ENCODE measurements at regions not wholly inside any gene's neighbourhood (a gene's known extent, or its start where the extent isn't known, plus 50 kb on each side); places are given as distances from the start of the nearest gene placed in this dataset.

GRCh38 chr3:40996382-40996781 lies 202.9 kb upstream of the CTNNB1 start:
- no peak for DNase-seq (ENCODE audit: low spot score)

DNA sequence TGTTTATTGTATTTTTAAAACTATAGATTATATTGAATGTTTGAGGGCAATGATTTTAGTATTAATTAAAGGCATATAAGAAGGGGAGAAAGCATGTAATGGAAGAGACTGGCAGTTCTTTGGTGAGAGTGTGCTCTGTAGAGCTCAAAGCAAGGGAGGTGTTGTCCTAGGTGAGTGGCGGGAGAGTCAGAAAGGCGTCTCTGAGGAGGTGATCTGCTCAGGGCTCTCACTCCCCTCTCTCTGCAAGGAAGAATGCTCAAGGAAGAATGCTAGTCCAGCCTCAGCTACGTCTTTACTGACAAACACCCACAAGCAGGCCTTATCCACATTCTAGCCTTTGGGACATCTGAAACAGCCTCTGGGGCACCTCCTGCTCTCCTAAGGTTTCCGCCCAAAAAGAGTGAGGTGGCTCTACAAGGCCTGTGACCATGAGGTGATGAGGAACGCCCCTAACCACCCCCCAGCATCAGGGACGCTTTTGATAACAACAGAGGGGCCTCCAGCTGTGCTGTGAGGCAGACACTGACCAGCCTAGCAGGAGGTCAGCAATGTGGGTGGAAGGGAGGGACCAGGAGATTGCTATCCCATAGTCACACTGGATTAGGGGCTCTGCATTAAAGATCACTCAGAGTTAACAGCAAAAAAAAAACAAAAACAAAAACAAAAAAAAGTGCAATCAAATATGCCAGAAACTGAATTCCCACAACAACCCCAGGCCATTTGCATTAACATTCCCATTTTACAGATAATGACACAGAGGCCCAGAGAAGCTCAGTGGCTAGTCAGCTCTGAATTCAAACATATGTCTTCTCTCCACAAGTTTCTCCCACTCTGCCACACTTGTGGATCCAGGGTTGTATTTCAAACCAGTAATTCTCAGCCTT lies 202.2 kb upstream of the CTNNB1 start:
- no peak for DNase-seq (ENCODE audit: low spot score)

DNA sequence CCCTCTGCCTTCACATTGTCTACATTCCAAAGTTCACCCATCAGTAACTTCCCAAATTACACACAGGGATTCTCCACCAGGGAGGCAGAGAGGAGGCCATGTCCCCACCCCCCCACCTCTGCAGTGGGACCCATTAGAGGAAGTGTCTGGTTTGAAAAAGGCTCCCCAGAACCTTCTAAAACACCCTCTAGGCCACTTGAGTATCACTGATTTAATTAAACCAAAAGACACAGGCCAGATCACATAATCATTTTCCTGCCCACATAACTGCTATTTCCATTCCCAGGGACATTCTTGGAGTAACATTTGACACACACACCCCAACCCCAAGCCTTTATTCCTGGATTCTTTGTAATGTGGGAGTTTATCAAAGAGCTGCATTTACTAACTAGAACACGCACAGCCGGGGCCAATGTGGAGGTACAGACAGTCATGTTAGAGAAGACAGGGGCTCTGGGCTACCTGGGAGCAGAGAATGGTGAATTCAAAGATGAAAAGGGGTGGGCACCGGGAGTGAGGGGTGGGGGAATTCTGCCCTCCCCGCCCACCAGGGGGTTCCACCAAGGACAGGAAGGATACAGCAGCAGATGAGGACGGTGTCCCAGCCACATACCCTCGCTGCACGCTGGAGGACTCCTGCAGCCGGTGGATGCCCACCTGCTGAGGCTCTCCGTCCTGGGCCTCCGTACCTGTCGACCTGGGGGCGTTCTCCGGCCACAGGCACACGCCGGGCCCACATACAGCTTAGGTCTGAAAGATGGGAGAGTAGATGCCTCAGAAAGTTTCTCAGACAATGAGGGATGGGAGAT lies 201.4 kb upstream of the CTNNB1 start:
- DNase-seq (ENCODE audit: low spot score) = no peak

DNA sequence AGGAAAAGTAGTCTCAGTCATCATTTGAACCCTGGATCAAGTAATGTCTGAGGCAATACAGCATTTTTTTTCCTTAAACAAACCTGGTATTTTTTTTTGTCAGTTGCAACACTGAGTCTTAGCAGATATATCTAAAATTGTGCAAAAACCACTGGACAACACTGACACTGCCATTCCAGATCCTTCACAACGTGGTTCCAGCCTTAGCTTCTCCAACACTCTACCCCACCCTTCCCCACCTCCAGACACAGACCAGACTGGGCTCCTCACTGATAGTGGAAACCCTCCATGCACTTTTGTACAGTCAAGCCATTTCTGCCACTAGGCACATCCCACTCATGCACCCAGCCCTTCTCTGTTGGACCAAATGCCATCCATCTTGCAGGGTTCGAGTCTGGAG lies 199.6 kb upstream of the CTNNB1 start:
- no peak for DNase-seq (ENCODE audit: low spot score)

GRCh38 chr3:41000471-41000870 lies 198.8 kb upstream of the CTNNB1 start:
- no peak for DNase-seq (ENCODE audit: low spot score)

GRCh38 chr3:41001556-41001955 lies 197.7 kb upstream of the CTNNB1 start:
- DNase-seq (ENCODE audit: low spot score) = no peak

DNA sequence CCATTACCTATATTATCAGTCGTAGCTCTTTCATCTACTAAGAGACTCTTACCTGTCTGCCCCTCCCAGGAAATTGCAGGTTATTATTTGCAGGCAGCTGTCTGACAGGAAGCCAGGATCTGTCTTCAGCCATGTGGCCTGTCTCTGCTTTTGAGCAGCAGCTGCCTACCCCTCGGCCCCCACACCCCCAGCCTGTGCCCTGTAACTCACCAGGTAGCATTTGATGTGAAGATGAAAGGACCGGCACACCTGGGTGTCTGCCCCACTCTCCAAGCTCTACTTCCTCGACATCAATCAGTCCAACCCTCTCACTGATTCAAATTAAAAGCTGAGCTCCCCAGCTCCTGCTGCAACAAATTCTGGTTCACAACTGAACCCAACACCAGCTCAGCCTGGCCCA lies 197.2 kb upstream of the CTNNB1 start:
- DNase-seq (ENCODE audit: low spot score) = no peak

GRCh38 chr3:41007399-41007798 lies 191.9 kb upstream of the CTNNB1 start:
- DNase-seq (ENCODE audit: low spot score) = no peak

DNA sequence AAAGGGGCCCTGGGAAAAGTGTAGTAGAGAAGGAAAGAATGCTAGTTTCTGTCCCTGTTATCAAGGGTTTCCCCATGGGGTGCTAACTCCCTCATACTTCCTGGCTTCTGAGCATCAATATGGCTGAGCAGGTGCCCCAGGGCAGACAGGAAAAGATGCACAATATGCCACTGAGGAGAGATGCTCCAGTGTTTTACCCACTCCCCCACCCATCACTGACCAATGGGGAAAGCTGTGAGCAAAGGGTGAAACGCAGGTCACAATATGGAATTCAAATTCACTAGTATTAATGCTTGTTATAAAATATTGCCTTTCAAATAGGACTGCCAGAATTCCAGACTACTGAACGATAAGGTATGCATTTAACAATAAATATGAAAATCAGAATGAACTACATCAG lies 187.5 kb upstream of the CTNNB1 start:
- no peak for DNase-seq (ENCODE audit: low spot score)

- DNase-seq (ENCODE audit: low spot score) = no peak
These were observed 180.4 kb upstream of the CTNNB1 start for GRCh38 chr3:41018855-41019254.

DNA sequence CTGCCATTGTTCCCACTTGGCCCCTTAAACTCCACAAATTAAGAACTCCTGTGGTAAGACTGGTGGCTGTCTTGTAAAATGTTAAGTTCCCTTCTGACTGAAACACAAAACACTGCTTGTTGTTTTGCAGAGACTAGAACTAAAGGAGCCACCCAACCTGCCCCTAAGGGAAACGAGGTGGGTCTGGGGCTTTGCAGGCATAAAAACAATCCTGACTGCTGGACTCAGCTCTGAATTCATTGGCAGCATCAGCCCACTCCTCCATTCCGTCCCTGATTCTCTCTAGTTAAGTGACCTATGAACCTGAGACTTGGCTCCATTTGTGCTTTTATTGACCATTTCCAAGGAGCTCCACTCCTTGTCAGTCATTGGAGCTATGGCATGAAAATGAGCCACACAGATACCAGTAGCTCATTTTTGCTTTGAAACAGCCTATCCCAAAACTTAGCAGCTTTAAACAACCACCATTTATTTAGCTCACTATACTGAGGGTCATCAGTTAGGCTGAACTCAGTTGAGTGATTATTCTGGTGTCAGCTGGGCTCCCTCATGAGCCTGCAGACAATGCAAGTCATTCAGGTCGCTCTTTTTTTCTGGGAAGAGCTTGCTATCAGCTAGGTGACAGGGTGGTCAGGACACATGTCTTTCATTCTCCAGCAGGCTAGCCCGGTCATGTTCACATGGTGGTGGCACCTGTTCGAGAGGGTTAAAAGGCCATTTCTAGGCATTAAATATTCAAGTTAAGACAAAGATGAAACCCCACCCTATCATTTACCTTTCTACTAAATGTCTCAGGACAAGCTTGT lies 175.1 kb upstream of the CTNNB1 start:
- DNase-seq (ENCODE audit: low spot score) = no peak

GRCh38 chr3:41026394-41027177 lies 172.7 kb upstream of the CTNNB1 start:
- DNase-seq (ENCODE audit: low spot score) = no peak

- no peak for DNase-seq (ENCODE audit: low spot score)
These were observed 169.9 kb upstream of the CTNNB1 start for GRCh38 chr3:41029356-41029755.

DNA sequence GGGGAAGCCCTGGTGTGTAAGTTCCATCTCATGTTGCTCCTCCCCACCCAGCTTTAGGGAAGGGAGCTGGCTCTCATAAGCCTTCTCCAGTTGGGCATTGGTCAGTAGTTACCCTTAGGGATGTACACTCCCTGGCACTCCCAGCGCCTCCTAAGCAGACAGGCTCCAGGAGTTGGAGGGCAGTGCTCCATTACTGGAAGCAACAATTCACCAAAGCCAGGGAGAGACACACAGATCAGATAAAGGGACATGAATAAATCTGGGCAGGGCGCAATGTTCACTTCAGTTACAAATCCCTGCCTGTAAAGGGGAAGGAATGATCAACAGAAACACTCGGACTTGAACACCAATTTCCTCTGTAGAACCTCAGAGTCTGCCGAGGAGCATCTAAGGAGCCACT lies 169.1 kb upstream of the CTNNB1 start:
- no peak for DNase-seq (ENCODE audit: low spot score)

DNA sequence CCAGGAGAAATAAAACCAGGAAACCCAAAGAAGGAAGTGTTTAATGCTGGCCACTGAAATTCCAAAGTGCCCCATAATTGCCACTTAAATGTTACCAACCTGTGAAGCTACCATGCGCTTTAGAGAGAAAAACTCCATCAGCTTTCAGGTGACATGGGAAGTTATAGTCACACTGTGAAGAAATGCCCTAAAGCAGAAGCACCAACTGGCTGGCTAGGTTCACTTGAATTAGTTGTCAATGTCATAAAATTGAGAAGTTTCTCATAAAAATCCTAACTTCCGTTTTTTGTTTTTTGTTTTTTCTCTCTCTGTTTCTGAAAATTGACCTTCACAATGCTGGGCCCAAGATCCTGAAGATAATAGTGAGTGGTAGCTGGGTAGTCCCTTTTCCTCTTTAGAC lies 167.9 kb upstream of the CTNNB1 start:
- DNase-seq (ENCODE audit: low spot score) = no peak

GRCh38 chr3:41033956-41034519 lies 165.3 kb upstream of the CTNNB1 start:
- DNase-seq (ENCODE audit: low spot score) = no peak

GRCh38 chr3:41035456-41036022 lies 163.8 kb upstream of the CTNNB1 start:
- DNase-seq (ENCODE audit: low spot score) = no peak

- no peak for DNase-seq (ENCODE audit: low spot score)
These were observed 161.5 kb upstream of the CTNNB1 start for GRCh38 chr3:41037651-41038334.

GRCh38 chr3:41040256-41040655 lies 159.0 kb upstream of the CTNNB1 start:
- no peak for DNase-seq (ENCODE audit: low spot score)

DNA sequence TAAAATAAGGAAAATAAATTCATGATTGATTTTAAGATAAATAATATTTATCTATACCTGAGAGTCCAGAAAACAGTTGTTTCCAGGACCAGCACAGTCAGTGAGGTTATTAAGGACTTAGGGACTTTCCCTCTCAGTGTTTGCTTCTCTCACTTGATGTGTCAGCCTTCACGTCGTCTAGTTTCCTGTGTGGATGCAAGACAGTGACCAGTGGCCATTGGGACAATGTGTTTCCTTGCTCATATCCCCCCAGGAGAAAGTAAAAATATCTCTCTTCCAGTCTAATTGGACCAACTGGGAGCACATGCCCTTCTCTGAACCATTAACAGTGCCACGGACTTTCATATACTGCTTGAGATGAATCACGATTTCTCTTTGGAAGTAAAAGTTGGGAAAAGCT lies 157.8 kb upstream of the CTNNB1 start:
- DNase-seq (ENCODE audit: low spot score) = no peak
